Activated naive CD4-positive, alpha-beta T cell treated with anti-CD3 and anti-CD28 coated beads, Interleukin-2, amount 50 U/mL, for 16 hours (primary cell): ENCODE measurements at regions not wholly inside any gene's neighbourhood (a gene's known extent, or its start where the extent isn't known, plus 50 kb on each side); places are given as distances from the start of the nearest gene placed in this dataset.
"Not testable (repeated sequence)": the region's sequence is repeated elsewhere in the genome, so short reads cannot be mapped to it uniquely, and the experiment has no call there.

Source experiments
- DNase-seq: peaks from one replicate; pipeline ENCODE4 v3.0.0-alpha.2; 2020

DNA sequence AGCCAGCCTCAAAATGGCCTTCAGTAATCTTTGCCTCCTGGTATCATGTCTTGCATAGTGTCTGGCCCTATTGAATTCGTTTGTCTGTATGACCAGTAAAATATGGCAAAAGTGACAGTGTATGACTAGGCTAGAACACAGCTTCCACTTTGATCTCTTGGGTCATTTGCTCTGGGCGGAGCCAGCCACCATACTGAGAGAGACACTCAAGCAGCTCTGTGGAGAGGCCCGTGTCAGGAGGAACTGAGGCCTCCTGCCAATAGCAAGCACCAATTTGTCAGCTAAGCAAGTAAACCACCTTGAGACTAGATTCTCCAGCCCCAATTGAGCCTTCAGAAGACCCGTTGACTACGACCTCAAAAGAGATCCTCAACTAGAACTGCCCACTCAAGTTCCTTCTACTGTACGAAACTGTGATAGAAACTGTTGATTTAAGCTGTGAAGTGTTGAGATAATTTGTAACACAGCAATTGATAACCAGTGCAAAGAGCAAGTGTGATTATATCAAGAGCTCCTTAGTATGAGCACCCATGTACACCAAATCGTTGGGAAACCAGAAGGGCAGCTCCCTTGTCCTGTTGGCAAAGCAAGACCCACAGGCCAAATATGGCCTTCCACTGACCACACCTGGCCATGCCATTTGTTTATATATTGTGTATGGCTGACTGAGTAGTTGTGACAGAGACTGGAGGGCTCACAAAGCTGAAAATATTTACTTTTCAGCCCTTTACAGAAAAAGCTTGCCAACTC lies 52.7 kb upstream of the SERBP1 start:
- DNase-seq = no peak

DNA sequence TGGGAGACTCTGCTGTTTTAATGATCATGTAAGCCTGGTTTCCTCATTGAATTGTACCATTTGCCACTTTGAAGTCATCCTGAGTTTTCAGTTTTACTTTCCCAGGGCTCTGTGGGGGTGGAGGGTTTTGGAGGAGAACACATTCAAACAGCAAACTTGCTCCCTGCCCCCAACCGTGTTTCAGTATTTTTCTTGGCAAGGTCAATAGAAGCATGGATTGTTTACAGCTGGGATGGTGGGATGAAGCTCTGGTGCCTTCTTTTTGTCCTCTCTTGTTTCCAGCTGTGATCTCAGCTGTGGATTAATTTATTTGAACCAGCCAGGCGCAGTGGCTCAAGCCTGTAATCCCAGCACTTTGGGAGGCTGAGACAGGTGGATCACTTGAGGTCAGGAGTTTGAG lies 54.3 kb upstream of the SERBP1 start:
- no peak for DNase-seq

DNA sequence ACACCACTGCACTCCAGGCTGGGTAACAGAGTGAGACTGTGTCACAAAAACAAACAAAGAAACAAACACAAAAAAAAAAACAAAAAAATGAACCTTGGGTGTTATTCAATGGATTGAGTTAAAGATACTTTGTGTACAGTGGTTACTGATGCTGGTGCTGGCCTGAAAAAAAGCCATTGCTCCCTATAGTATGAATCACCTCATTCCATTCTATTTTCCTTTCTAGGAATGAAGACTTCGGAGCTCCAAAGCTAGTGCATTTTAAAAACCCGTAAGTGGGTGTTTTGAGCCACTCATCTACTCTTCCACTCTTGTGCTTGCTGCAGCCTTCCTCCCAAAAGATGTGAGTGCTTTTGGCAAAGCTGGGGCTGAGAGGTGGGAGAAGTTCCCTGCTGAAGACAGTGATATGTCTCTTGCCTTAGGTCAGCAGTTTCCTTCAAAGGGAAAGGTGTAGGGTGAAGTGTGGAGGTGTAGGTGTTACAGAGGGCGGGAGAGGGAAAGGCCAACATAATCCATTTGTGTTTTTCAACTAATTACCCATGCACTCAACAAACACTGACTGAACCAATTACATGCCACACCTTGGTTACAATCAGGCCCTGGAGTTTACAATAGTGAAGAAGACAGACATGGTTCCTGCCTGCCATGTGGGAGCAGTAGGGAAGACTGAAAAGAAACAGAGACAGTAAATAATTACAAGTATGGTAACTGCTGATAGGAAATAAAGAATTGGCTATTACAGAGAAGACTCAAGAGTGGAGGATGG lies 55.0 kb upstream of the SERBP1 start:
- no peak for DNase-seq

DNA sequence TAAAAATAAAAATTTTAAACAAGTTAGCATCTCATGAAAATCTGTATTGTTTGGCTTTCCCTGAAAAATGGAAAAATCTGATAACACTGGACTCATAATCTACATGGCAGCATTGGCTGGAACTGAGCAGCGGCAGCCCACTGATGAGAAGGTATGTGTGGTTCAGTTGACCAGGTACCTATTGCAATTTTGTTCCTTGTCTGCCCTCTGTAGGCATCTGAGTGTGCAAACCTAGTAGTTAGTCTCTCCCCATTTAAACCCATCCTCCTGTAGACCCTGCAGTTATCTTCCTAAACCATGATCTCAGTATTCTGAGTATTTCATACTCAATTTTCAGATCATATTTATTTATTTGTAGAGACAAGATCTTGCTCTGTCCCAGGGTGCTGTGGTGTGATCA lies 59.4 kb upstream of the SERBP1 start:
- DNase-seq = no peak

DNA sequence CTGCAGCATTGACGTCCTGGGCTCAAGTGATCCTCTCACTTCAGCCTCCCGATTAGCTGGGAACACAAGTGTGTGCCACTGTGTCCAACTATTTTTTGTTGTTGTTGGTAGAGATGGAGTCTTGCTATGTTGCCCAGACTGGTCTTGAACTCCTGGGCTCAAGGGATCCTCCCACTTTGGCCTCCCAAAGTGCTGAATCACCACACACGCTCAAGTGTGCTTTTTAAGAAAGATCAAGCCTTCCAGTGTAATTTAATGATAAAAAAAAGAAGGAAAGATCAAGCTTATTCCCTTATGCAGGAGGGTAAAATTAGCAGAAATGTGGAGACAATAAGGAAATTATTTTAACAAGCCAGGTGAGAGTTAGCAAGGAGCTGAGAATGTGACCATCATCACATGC lies 61.1 kb upstream of the SERBP1 start:
- no peak for DNase-seq

DNA sequence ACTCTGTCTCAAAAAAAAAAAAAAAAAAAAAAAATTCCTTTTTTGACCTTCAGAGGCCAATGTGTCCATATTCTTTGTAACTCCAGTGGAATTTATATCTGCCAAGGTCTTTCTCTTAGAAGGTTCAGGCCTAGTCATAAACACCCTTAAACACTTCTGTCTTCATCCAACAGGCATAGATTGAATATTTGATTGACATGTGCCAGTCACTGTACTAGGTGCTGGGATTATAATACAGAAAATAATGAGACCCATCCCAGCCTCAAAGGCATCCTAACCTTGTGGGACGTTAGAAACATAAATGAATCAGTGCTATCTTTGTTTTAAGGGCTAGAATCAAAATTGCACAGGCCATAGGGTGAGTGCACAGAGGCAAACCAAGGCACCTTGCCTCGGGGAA lies 62.9 kb upstream of the SERBP1 start:
- DNase-seq = no peak

DNA sequence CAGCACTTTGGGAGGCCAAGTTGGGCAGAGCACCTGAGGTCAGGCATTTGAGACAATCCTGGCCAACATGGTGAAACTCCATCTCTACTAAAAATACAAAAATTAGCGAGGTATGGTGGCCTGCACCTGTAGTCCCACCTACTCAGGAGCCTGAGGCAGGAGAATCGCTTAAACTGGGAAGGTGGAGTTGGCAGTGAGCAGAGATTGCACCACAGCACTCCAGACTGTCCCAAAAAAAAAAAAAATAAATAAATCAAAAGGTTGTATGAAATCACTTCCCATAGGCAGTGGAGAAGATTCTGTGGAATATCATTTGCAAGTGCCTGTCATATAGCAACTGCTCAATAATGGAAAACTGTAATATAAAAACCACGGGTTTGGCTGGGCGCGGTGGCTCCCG lies 65.1 kb upstream of the SERBP1 start:
- no peak for DNase-seq

DNA sequence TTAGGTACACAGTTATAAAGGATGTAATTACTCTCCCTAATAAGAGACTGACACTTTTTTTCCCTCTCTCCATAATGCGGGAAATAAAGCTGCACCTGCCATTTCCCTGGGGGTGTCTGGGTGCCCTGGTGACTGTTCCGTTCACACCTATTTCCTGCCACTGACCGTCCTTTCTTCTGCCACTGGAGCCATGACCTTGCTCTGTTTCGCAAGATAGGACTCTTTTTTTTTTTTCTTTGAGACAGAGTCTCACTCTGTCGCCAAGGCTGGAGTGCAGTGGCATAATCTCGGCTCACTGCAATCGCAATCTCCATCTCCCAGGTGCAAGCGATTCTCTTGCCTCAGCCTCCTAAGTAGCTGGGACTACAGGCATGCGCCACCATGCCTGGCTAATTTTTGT lies 66.1 kb upstream of the SERBP1 start:
- DNase-seq = no peak

DNA sequence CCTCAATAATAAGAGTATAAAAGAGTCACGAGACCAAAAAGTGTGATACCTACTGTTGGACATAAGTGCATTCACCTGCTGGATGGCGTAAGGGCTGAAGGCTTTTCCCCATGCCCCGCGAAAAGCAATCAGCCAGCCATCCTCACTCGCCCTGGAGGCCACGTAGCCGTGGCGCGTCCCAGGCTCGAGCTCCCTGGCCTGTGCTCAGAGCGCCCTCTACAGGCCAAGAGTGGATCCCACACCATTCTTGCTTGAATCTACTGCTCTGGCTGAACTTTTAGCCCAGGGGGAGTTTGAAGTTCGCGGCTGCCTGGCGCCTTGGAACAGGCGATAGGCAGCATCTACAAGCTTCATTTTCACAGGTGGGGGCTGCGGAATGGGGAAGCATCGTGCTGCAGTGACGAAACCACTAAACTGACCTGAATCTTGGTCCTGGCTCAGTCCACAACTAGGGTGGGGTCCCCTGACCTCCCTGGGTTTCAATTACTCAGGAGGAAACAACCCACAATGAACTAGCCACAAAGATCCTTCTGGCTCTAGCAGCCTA lies 70.3 kb upstream of the SERBP1 start:
- peak; percentile 87 for DNase-seq

DNA sequence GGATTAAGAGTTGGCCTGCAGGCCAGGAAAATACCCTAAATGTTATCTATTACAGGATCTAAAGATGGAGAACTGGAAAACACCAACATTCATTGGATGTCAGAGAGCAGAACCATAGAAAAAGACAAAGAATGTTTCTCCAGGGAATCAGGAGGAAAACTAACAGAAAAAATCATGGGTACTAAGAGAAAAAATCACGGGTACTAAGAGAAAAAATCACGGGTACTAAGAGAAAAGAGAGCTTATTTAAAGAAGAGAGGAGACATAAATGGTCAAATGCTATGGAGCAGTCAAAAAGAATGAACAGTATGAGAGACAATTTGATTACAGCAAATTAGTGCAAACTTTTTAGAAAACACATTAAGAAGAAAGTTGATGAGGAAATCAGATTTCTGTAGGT lies 73.8 kb upstream of the SERBP1 start:
- no peak for DNase-seq

DNA sequence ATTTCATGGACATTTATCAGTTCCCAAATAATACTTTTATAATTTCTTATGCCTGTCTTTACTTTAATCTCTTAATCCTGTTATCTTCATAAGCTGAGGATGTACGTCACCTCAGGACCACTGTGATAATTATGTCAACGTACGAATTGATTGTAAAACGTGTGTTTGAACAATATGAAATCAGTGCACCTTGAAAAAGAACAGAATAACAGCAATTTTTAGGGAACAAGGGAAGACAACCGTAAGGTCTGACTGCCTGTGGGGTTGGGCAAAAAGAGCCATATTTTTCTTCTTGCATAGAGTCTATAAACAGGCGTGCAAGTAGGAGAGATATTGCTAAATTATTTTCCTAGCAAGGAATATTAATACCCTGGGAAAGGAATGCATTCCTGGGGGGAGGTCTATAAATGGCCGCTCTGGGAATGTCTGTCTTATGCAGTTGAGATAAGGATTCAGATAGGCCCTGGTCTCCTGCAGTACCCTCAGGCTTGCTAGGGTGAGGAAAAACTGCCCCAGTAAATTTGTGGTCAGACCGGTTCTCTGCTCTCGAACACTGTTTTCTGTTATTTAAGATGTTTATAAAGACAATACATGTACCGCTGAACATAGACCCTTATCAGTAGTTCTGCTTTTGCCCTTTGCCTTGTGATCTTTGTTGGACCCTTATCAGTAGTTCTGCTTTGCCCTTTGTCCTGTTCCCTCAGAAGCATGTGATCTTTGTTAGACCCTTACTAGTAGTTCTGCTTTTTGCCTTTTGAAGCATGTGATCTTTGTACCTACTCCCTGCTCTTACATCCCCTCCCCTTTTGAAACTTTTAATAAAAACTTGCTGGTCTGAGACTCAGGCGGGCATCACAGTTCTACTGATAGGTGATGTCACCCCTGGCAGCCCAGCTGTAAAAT lies 83.4 kb upstream of the SERBP1 start:
- not testable (repeated sequence) for DNase-seq

DNA sequence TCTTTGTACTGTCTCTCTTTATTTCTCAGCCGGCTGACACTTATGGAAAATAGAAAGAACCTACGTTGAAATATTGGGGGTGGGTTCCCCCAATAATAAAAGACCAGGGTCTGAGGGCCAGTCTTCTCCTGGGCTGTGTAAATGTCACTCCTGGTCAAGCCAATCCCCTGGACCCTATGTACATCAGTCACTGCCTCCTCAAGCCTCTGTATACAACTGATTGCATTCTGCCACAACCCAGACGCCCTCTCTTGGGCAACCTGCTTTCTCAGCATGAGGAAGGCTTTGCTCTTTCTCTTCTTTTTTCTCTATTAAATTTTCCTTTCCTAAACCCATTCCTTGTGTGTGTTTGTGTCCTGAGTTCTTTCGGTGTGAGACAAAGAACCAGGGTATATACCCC lies 84.1 kb upstream of the SERBP1 start:
- DNase-seq = no peak

DNA sequence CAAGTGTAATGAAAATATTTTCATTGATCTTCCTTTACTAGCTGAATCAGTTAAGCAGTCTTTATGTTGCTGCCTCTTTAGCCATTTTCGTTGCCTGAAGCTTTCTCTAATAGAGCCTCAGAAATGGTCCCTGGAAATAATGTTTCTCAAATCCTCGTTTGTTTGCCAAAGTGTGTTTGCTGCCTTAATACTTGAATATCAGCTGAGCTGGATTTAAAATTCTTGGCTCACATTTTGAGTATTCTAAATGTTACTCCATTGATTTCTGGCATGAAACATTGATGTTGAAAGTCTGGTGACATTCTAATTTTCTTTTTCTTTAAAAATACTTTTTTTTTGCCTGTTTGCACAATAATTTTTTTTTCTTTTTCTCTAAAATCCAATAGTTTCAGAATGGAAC lies 84.6 kb upstream of the SERBP1 start:
- DNase-seq = no peak

DNA sequence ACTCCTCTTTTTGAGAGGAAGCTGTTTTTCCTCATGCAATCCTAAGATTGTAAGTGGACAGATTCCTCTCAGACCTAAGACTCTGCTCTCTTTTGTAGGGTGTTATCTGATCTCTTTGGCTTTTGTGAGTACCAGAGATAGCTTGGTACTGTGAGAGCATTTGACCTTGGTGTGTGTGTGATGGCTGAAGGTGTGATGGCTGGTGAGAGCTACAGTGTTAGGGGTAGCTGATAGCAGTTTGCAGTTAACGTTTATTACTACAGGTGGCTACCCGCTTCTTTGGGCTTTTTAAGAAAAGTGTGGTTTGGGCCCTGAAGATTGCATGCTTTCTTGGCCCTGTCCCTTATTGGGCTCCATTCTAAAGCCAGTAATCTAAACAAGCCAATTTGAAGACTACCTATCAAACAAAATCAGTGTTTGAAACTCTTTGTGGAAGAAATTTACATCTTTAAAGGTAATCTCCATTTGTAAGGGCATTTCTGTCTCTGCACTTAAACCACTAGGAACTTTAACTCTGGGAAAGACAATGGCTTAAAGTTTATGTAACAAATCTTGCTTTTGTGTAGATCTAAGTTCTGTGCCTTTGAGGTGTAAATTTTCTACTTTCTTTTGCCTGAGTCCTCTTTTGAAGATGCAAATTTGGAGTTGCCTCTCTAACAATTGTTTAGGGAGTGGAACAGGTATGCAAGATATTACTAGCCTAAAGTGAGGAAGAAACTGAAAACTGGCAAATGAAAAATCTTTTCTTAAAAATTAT lies 85.3 kb upstream of the SERBP1 start:
- DNase-seq = no peak

DNA sequence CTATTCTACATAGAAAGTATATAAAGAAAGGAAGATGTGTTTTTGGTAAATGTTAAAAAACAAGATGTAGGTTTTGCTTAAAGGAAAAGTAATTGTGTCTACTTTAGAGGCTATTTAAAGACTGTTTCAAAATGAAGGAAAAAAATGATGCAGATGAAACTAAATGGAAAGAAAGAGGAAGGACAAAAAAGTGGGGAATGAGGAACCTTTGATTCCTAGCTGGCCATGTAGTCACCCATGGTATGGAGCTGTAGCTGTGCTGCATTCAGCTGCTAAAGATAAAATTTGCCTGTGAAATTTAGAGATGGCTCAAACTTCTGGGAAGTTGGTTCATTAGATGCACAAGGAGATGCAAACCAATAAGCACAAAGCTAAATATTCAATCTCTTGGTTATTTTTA lies 86.8 kb upstream of the SERBP1 start:
- DNase-seq = no peak

DNA sequence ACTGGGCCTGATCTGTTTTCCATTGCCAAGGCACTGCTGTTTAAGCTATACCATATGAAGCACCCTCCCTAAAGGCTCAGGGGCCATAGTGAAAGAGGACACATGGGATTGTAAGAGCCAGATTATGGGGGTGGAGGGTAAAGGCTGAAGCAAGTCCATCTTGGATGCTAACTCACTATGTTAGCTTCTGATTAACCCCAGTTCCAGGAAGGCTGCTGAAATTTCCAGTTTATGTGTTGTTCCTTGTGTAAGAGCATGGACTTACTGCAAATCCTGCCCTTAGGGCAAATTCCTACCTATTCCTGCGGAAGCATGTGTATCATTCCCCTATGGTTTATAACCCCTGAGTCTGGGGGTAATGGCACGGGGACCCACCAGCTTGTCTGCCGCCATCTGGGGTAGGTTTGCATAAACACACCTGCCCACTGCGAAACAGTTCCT lies 91.8 kb upstream of the SERBP1 start:
- DNase-seq = no peak

DNA sequence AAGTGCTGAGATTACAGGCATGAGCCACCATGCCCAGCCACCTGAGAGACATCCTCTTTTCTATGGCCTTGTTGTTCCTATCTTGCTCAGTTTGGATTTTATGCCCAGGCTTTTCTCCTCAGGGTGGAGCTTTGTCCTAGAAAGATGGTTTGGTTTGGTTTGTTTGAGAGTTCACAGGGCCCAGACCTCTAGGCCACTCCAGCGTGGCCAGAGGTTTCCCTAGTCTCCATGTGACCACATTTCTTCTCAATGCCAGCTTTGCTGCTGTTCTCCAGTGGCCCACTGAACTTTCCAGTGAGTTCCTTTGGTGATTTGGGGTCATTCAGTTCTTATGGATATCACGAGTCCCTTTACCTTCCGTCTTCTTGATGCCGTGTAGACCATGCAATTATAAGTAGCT lies 92.6 kb upstream of the SERBP1 start:
- no peak for DNase-seq

DNA sequence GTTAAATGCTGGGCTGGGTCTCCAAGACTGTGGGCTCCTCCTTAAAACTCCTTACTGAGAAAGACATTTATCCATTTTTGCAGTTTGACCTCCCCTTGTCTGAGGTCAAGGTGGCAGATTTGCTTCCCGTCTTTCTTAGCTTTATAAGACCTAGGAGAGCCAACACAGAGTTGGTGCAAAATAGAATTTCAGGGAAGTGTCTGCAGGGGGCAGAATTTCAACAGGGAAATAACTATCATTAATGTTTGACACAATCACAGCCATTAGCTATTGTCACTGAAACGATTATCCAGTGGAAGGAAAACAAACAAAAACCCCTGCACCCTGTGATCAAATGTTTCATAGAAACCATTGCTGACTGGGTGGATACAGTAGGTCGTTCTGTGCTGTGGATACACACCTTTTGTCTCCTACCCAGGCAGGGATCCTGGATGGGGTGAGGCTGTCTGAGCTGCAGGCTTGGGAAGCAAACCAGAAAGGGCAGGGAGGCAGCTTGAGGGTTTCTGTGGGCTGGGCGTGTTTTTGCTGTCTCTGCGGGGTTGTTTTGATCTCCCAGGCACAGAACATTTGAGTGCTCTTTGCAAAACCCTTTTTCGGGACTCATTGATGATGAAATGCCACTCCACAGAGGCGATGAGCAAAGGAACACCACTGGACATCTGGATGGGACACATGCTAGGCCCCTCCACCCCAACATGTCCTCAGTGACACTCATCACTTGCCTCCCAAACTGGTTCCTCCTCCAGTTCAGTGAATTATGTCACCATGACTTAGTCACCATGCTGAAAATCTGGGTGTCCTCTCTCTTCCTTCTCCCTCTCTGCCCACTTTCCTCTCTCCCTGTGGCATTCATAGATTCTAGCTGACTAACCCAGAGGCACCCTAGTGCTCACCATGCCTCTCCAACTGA lies 94.2 kb upstream of the SERBP1 start:
- no peak for DNase-seq

DNA sequence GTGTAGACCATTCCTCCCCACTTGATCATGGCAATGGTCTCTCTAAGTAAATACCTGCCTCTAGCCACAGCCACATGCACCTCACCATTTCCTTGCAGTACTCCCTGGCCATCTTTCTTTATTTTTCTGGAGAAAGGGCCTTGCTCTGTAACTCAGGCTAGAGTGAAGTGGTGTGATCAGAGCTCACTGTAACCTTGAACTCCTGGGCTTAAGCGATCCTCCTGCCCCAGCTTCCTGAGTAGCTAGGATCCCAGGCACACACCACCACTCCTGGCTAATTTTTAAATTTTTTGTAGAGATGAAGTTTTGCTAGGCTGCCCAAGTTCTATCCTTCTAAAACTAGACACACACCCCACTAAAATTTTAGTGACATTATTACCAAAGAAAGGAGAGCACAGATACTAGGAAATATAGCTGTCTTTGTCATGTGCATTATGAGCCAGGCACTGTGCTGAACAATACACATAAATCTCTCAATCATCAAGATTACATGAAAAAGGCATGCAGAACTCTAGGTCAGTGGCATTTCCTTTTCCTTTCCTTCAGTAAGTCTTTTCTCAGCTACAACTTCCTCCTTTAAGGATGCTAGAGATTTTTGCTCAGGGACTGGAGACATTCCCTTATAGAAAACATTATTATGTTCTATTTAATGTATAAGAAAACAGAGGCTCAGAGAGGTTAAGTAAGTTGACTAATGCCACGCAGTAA lies 95.0 kb upstream of the SERBP1 start:
- no peak for DNase-seq

DNA sequence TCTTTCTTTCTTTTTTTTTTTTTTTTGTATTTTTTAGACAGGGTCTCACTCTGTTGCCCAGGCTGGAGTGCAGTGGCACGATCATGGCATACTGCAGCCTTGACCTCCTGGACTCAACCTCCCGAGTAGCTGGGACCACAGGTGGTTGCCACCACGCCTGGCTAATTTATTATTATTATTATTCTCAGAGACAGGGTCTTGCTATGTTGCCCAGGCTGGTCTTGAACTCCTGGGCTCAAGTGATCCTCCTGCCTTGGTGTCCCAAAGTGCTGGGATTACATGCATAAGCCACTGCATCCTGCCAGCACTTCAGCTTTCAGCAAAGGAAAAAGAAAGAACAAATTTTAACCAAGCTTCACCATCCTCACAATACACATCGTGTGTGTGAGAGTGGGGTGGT lies 97.9 kb upstream of the SERBP1 start:
- no peak for DNase-seq

DNA sequence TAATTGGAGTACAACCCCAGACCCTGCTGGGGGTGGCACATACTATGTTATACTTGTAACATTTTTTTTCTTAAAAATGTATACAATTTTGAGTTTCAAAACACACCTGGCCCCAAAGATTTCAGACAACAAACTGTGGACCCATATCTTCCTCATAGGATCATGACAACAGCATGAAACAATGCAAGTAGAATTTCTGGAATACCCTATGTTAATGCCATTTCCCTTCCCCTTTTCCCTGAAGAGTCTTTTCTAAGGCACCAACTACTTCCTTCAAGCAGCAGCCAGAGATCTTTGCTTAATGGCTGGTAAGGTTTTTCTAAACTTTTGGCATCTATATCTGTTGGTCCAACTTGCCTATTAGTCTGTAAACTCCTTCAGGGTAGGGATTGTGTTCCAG lies 99.9 kb upstream of the SERBP1 start:
- no peak for DNase-seq
